Stomach (tissue), 8 donors: ENCODE measurements at regions not wholly inside any gene's neighbourhood (a gene's known extent, or its start where the extent isn't known, plus 50 kb on each side); places are given as distances from the start of the nearest gene placed in this dataset.

Experiments used
- DNase-seq, 2 donors: peaks; one replicate each; pipeline versions ENCODE4 v3.0.0 to v3.0.0-alpha.2; 2013 to 2019
- H3K27ac ChIP-seq, 5 donors: fragments of 200-600 bp in 4 of 5; sonication (generic) in 4 of 5; one replicate each; pipeline ENCODE4 v1.5.1; 2013 to 2019; ENCODE audit warnings: mild to moderate bottlenecking in 1 of 5, moderate library complexity in 1 of 5
- H3K27me3 ChIP-seq, 3 donors: fragments of 200-600 bp; sonication (generic); one replicate each; pipeline ENCODE4 v1.5.1; 2017 to 2019; ENCODE audit warnings: mixed run types in 1 of 3
- H3K36me3 ChIP-seq, 4 donors: fragments of 200-600 bp; sonication (generic); 1 replicate in 3 of 4; 2 replicates in 1 of 4; pipeline ENCODE4 v1.5.1; 2016 to 2019
- H3K4me1 ChIP-seq, 4 donors: fragments of 200-600 bp; sonication (generic); one replicate each; pipeline ENCODE4 v1.5.1; 2016 to 2019
- H3K4me3 ChIP-seq, 4 donors: fragments of 200-600 bp; sonication (generic) in 3 of 4; one replicate each; pipeline ENCODE4 v1.5.1; 2016 to 2019; ENCODE audit warnings: mild to moderate bottlenecking in 1 of 4
- H3K9me3 ChIP-seq, 4 donors: fragments of 200-600 bp; sonication (generic); one replicate each; pipeline ENCODE4 v1.5.1; 2016 to 2019
- EP300 ChIP-seq: sonication (generic); formaldehyde crosslinking; IDR thresholded peaks from one replicate; pipeline ENCODE4 v1.6.1; 2017; ENCODE audit warnings: antibody characterized with exemption
- POLR2A ChIP-seq, 4 donors: fragments of 450-650 bp; IDR thresholded peaks; one replicate each; pipeline ENCODE4 v1.6.1; 2016; ENCODE audit warnings: antibody characterized with exemption in 4 of 4, control low read depth in 2 of 4, mild to moderate bottlenecking in 1 of 4, moderate library complexity in 1 of 4
- POLR2AphosphoS5 ChIP-seq, 3 donors: sonication (generic); formaldehyde crosslinking; IDR thresholded peaks; one replicate each; pipeline ENCODE4 v1.6.1; 2016; ENCODE audit warnings: antibody characterized with exemption in 3 of 3
- WGBS, 5 donors: extraction: QIAGEN DNeasy Blood & Tissue Kit in 3 of 5; methylation state at CpG; one replicate each; pipeline versions ENCODE4 v1.1.5 to v1.1.7; 2013 to 2018; 5-methylcytosine and 5-hydroxymethylcytosine counted together
- intact Hi-C: fragments of 100-400 bp; cut with DNase I; formaldehyde crosslinking; loops from one replicate; pipeline ENCODE4 v1.15.1; 2023; ENCODE audit warnings: low total_unique reads
- TF ChIP-seq, protein P1 (sequence below), 7 experiments: fragments of 450-650 bp in 4 of 7; fragments of 200-600 bp in 3 of 7; sonication (generic) in 3 of 7; IDR thresholded peaks; one replicate each; pipeline ENCODE4 v1.5.1; 2016 to 2019; ENCODE audit warnings: antibody characterized with exemption in 7 of 7, control low read depth in 2 of 7, mild to moderate bottlenecking in 1 of 7
- donor health status: healthy with polysubstance abuse.
- donor health status: Bipolar disorder and iron deficiency.
- donor health status: healthy.

DNA sequence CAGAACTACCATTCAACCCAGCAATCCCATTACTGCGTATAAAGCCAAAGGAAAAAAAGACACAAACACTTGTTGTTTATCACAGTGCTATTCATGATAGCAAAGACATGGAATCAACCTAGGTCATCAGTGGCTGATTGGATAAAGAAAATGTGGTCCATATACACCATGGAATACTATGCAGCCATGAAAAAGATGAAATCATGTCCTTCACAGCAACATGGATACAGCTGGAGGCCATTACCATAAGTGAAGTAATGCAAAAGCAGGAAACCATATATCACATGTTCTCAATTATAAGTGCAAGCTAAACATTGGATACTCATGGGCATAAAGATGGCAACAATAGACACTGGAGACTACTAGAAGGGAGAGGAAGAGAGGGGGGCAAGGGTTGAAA, 299.6 kb downstream of the ADGRG6 start:
- intact Hi-C loops: no loop called here
- Histone ChIP-seq H3K36me3 (no peaks in the 10 kb centered on the region), H3K27me3 (no peaks in the 10 kb centered on the region), H3K9me3 (no peaks in the 10 kb centered on the region), H3K4me3 (no peak overlapping the region), H3K4me1 (no peaks in the 10 kb centered on the region), H3K27ac (no peak overlapping the region)
- WGBS, 5 donors: 96 to 100% (median 100%) methylated on average over 1 of the region's 1 CpG
- TF ChIP-seq POLR2AphosphoS5 (IDR thresholded peaks at IDR 0.05): no peak
- TF ChIP-seq POLR2A (IDR thresholded peaks at IDR 0.05): no peak
- TF ChIP-seq EP300: no peak
- TF ChIP-seq, protein P1, sequence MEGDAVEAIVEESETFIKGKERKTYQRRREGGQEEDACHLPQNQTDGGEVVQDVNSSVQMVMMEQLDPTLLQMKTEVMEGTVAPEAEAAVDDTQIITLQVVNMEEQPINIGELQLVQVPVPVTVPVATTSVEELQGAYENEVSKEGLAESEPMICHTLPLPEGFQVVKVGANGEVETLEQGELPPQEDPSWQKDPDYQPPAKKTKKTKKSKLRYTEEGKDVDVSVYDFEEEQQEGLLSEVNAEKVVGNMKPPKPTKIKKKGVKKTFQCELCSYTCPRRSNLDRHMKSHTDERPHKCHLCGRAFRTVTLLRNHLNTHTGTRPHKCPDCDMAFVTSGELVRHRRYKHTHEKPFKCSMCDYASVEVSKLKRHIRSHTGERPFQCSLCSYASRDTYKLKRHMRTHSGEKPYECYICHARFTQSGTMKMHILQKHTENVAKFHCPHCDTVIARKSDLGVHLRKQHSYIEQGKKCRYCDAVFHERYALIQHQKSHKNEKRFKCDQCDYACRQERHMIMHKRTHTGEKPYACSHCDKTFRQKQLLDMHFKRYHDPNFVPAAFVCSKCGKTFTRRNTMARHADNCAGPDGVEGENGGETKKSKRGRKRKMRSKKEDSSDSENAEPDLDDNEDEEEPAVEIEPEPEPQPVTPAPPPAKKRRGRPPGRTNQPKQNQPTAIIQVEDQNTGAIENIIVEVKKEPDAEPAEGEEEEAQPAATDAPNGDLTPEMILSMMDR (IDR thresholded peaks at IDR 0.05): no peak
- DNase-seq: no peak

DNA sequence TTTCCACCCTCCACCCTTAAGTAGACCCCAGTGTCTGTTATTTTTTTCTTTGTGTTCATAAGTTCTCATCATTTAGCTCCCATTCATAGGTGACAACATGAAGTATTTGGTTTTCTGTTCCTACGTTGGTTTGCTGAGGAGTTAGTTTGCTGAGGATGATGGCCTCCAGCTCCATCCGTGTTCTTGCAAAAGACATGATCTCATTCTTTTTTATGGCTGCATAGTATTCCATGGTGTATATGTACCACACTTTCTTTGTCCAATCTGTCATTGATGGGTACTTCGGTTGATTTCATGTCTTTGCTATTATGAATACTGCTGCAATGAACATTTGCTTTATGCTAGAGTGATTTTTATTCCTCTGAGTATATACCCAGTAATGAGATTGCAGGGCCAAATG, 301.2 kb downstream of the ADGRG6 start:
- no peaks in the 10 kb centered on the region for H3K9me3 ChIP-seq
- H3K36me3 ChIP-seq: no peaks in the 10 kb centered on the region
- no peaks in the 10 kb centered on the region for H3K27me3 ChIP-seq
- H3K4me1 ChIP-seq: no peaks in the 10 kb centered on the region
- no peak for TF ChIP-seq POLR2A (IDR thresholded peaks at IDR 0.05)
- no peak for TF ChIP-seq POLR2AphosphoS5 (IDR thresholded peaks at IDR 0.05)
- no peak for TF ChIP-seq EP300
- intact Hi-C loops: no loop called here
- DNase-seq: no peak
- H3K27ac ChIP-seq: no peak overlapping the region
- 75 to 93% (median 86%) methylated on average over 3 of the region's 3 CpGs for WGBS, 5 donors
- H3K4me3 ChIP-seq: no peak overlapping the region

- no peaks in the 10 kb centered on the region for H3K27me3 ChIP-seq
- DNase-seq: no peak
- no peaks in the 10 kb centered on the region for H3K36me3 ChIP-seq
- no peak overlapping the region for H3K4me3 ChIP-seq
- no peaks in the 10 kb centered on the region for H3K4me1 ChIP-seq
- intact Hi-C loops: no loop called here
- TF ChIP-seq, protein P1 (IDR thresholded peaks at IDR 0.05): no peak
- TF ChIP-seq EP300 (no peak), POLR2AphosphoS5 (IDR thresholded peaks at IDR 0.05) (no peak), POLR2A (IDR thresholded peaks at IDR 0.05) (no peak)
- 33 to 41% (median 39%) methylated on average over 6 of the region's 6 CpGs for WGBS, 5 donors
- no peak overlapping the region for H3K27ac ChIP-seq
- H3K9me3 ChIP-seq: no peaks in the 10 kb centered on the region
Observed at GRCh38 chr6:142605922-142606485, 304.2 kb downstream of the ADGRG6 start.

DNA sequence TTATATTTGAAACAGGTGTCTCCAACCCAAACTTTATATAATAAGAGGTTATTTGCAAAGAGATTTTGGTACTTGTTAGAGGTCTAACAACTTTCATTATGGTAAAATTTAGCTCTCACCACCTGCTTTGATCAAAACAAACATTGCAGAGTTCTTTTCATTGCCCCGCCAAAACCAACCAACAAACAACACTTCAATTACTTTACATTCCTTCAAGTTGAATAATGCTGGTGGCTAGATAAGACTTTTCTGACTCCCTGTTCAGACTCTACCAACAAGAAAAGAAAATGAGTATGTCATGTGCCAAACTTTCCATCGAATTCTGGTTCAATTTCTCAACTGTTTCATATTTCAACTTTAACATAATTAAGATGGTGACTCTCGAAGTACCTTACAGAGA, 311.1 kb downstream of the ADGRG6 start:
- H3K36me3 ChIP-seq: no peaks in the 10 kb centered on the region
- peaks cover 0 to 8% (median 4%) of the 10 kb centered on the region in 4 donors for H3K9me3 ChIP-seq
- H3K27ac ChIP-seq: no peak overlapping the region
- WGBS, 5 donors: 36 to 54% (median 49%) methylated on average over 3 of the region's 3 CpGs
- H3K27me3 ChIP-seq: no peaks in the 10 kb centered on the region
- TF ChIP-seq POLR2AphosphoS5 (IDR thresholded peaks at IDR 0.05): no peak
- intact Hi-C loops: no loop called here
- H3K4me3 ChIP-seq: no peak overlapping the region
- H3K4me1 ChIP-seq: no peaks in the 10 kb centered on the region
- DNase-seq: no peak

- no peak overlapping the region for H3K27ac ChIP-seq
- intact Hi-C loops: no loop called here
- DNase-seq: no peak
- no peaks in the 10 kb centered on the region for H3K36me3 ChIP-seq
- peaks cover 0 to 8% (median 4%) of the 10 kb centered on the region in 4 donors for H3K9me3 ChIP-seq
- no peaks in the 10 kb centered on the region for H3K4me1 ChIP-seq
- H3K4me3 ChIP-seq: no peak overlapping the region
- WGBS, 5 donors: 76 to 94% (median 78%) methylated on average over 2 of the region's 2 CpGs
- H3K27me3 ChIP-seq: no peaks in the 10 kb centered on the region
- TF ChIP-seq, protein P1 (IDR thresholded peaks at IDR 0.05): no peak
- TF ChIP-seq POLR2A (IDR thresholded peaks at IDR 0.05) (no peak), EP300 (no peak), POLR2AphosphoS5 (IDR thresholded peaks at IDR 0.05) (no peak)
Observed at GRCh38 chr6:142613981-142614380, 312.2 kb downstream of the ADGRG6 start.
